ENCODE measurements at regions not wholly inside any gene's neighbourhood (a gene's known extent, or its start where the extent isn't known, plus 50 kb on each side); places are given as distances from the start of the nearest gene placed in this dataset.

- DNase-seq (ENCODE audit: low spot score): no peak
Observed at GRCh38 chr13:44220948-44221347, 152.7 kb upstream of the SERP2 start.

- DNase-seq (ENCODE audit: low spot score): no peak
Observed at GRCh38 chr13:44221657-44222056, 152.0 kb upstream of the SERP2 start.

- DNase-seq (ENCODE audit: low spot score): no peak
Observed at GRCh38 chr13:44223770-44224444, 149.7 kb upstream of the SERP2 start.

- DNase-seq (ENCODE audit: low spot score): no peak
Observed at GRCh38 chr13:44224450-44225149, 149.0 kb upstream of the SERP2 start.

GRCh38 chr13:44229371-44230030, 144.1 kb upstream of the SERP2 start:
- no peak for DNase-seq (ENCODE audit: low spot score)

GRCh38 chr13:44230071-44230470, 143.6 kb upstream of the SERP2 start:
- DNase-seq (ENCODE audit: low spot score): no peak

- no peak for DNase-seq (ENCODE audit: low spot score)
Observed at GRCh38 chr13:44230736-44231135, 142.9 kb upstream of the SERP2 start.

- DNase-seq (ENCODE audit: low spot score): no peak
Observed at GRCh38 chr13:44231786-44232516, 141.7 kb upstream of the SERP2 start.

GRCh38 chr13:44232774-44233173, 140.8 kb upstream of the SERP2 start:
- no peak for DNase-seq (ENCODE audit: low spot score)

GRCh38 chr13:44234566-44234965, 139.1 kb upstream of the SERP2 start:
- DNase-seq (ENCODE audit: low spot score): no peak

GRCh38 chr13:44236370-44236769, 137.3 kb upstream of the SERP2 start:
- DNase-seq (ENCODE audit: low spot score): no peak

GRCh38 chr13:44236801-44237207, 136.8 kb upstream of the SERP2 start:
- no peak for DNase-seq (ENCODE audit: low spot score)

- peak; percentile 43 for DNase-seq (ENCODE audit: low spot score)
Observed at GRCh38 chr13:44237276-44237767, 136.3 kb upstream of the SERP2 start.

- no peak for DNase-seq (ENCODE audit: low spot score)
Observed at GRCh38 chr13:44237881-44238421, 135.7 kb upstream of the SERP2 start.

- DNase-seq (ENCODE audit: low spot score): no peak
Observed at GRCh38 chr13:44240611-44241145, 132.9 kb upstream of the SERP2 start.

GRCh38 chr13:44241638-44242037, 132.0 kb upstream of the SERP2 start:
- DNase-seq (ENCODE audit: low spot score): no peak

- DNase-seq (ENCODE audit: low spot score): no peak
Observed at GRCh38 chr13:44242766-44243165, 130.9 kb upstream of the SERP2 start.

GRCh38 chr13:44243198-44243857, 130.3 kb upstream of the SERP2 start:
- DNase-seq (ENCODE audit: low spot score): no peak

GRCh38 chr13:44244288-44244687, 129.3 kb upstream of the SERP2 start:
- DNase-seq (ENCODE audit: low spot score): no peak

- no peak for DNase-seq (ENCODE audit: low spot score)
Observed at GRCh38 chr13:44249431-44249836, 124.2 kb upstream of the SERP2 start.

- DNase-seq (ENCODE audit: low spot score): no peak
Observed at GRCh38 chr13:44252938-44253337, 120.7 kb upstream of the SERP2 start.

All from cerebellar cortex (tissue), 1 donor.